K562 (cell line): ENCODE measurements at regions not wholly inside any gene's neighbourhood (a gene's known extent, or its start where the extent isn't known, plus 50 kb on each side); places are given as distances from the start of the nearest gene placed in this dataset.

Experiments
- ATAC-seq: fragments of 200-7000 bp; cut with Tn5 transposase; 3 replicates; pipeline ENCODE4 v1.9.1; 2020; ENCODE audit warnings: moderate library complexity
- BruUV-seq: library from RNA; stranded (reverse); fragments of 400-500 nt; replicated peaks from 2 replicates; lab custom pipeline; 2021; lab: Mats Ljungman, UMichigan
- CTCF ChIA-PET: fragments of 300-600 bp; formaldehyde crosslinking; extraction: SDS; loops from one replicate; lab custom pipeline; 2021; ENCODE audit warnings: low intra/inter-chr PET ratio; lab: Yijun Ruan, JAX
- POLR2A ChIA-PET: fragments of 300-600, 350-650 bp; sonication (Branson Sonifier 250); formaldehyde crosslinking; extraction: SDS; loops from one replicate; lab custom pipeline; 2021; ENCODE audit warnings: antibody characterized with exemption, inconsistent platforms; lab: Yijun Ruan, JAX
- DNase-seq, 4 experiments: peaks; one replicate each; pipeline versions ENCODE4 v3.0.0 to v3.0.0-alpha.2; 2011 to 2018; ENCODE audit warnings: low spot score in 3 of 4, mixed read lengths in 3 of 4; ENCODE audit errors: extremely low read depth in 1 of 4
- FAIRE-seq: peaks from 2 replicates; lab custom pipeline; 2011; peaks lifted over from hg19 to GRCh38; lab: Jason Lieb, UNC
- H2AFZ ChIP-seq: 2 replicates; pipeline ENCODE4 v1.6.0; 2011; ENCODE audit warnings: low read depth, low read length, control low read depth, inconsistent platforms
- H3K27ac ChIP-seq: fragments of 200-600 bp; 3 replicates; pipeline ENCODE4 v1.8.0; 2011; ENCODE audit warnings: low read depth, mild to moderate bottlenecking, control low read depth, inconsistent platforms, low read length, moderate library complexity, mixed read lengths; ENCODE audit errors: extremely low read depth
- H3K27me3 ChIP-seq, 2 experiments: fragments of 300-600 bp in 1 of 2; 2 replicates in 1 of 2; 3 replicates in 1 of 2; pipeline versions ENCODE4 v1.6.0 to v1.8.0; 2011; ENCODE audit warnings: inconsistent platforms in 2 of 2, low read length in 2 of 2, mild to moderate bottlenecking in 1 of 2, mixed read lengths in 1 of 2, moderate library complexity in 1 of 2; ENCODE audit not compliant: control insufficient read depth in 2 of 2, insufficient read depth in 2 of 2
- H3K36me3 ChIP-seq: fragments of 300-600 bp; 3 replicates; pipeline ENCODE4 v1.8.0; 2011; ENCODE audit warnings: mild to moderate bottlenecking, low read length, inconsistent platforms; ENCODE audit not compliant: control insufficient read depth, insufficient read depth
- H3K4me1 ChIP-seq, 2 experiments: fragments of 200-600 bp in 1 of 2; replicated peaks in 1 of 2; 2 replicates in 1 of 2; 3 replicates in 1 of 2; pipeline versions ENCODE4 v1.5.1 to v1.8.0; 2011; ENCODE audit warnings: inconsistent platforms in 2 of 2, low read length in 2 of 2, mild to moderate bottlenecking in 1 of 2, mixed read lengths in 1 of 2, moderate library complexity in 1 of 2; ENCODE audit not compliant: control insufficient read depth in 2 of 2, insufficient read depth in 2 of 2
- H3K4me2 ChIP-seq: 2 replicates; pipeline ENCODE4 v1.6.1; 2011; ENCODE audit warnings: low read length, control low read depth, inconsistent platforms, mixed read lengths; ENCODE audit not compliant: insufficient read depth
- H3K4me3 ChIP-seq: fragments of 200-600 bp; sonication (generic), shearing (Covaris generic); 2 replicates; pipeline ENCODE4 v1.5.1; 2016; ENCODE audit warnings: control low read depth, inconsistent platforms
- H3K79me2 ChIP-seq: fragments of 200-600 bp; 3 replicates; pipeline ENCODE4 v1.8.0; 2011; ENCODE audit warnings: low read length, inconsistent platforms; ENCODE audit not compliant: control insufficient read depth, insufficient read depth
- H3K9ac ChIP-seq, 2 experiments: 2 replicates each; pipeline versions ENCODE4 v1.6.0 to v1.6.1; 2011; ENCODE audit warnings: low read depth in 2 of 2, low read length in 2 of 2, control low read depth in 1 of 2, inconsistent platforms in 1 of 2, mild to moderate bottlenecking in 1 of 2, mixed read lengths in 1 of 2; ENCODE audit not compliant: insufficient read depth in 1 of 2
- H3K9me1 ChIP-seq: one replicate; pipeline ENCODE4 v1.6.0; 2011; ENCODE audit warnings: inconsistent platforms, mild to moderate bottlenecking, low read length, moderate library complexity; ENCODE audit not compliant: control insufficient read depth, insufficient read depth
- H3K9me3 ChIP-seq: replicated peaks from 2 replicates; pipeline ENCODE4 v1.5.1; 2011; ENCODE audit warnings: low read depth, low read length, inconsistent platforms; ENCODE audit not compliant: control insufficient read depth, insufficient read depth
- H4K20me1 ChIP-seq: replicated peaks from 2 replicates; pipeline ENCODE4 v1.6.1; 2011; ENCODE audit warnings: low read length, inconsistent platforms, mixed read lengths; ENCODE audit not compliant: control insufficient read depth, insufficient read depth
- CBX5 ChIP-seq: IDR thresholded peaks from 2 replicates; pipeline ENCODE4 v1.6.1; 2014; ENCODE audit warnings: low read depth, borderline replicate concordance
- CREM ChIP-seq: IDR thresholded peaks from 2 replicates; pipeline ENCODE4 v1.6.1; 2014; ENCODE audit warnings: antibody characterized with exemption, low read depth
- FOXP1 ChIP-seq: sonication (generic); formaldehyde crosslinking; IDR thresholded peaks from 2 replicates; pipeline ENCODE4 v1.8.0; 2022; ENCODE audit warnings: mild to moderate bottlenecking, missing genetic modification reagents
- HCFC1 ChIP-seq: IDR thresholded peaks from 2 replicates; pipeline ENCODE4 v1.6.1; 2012; ENCODE audit warnings: low read depth, low read length, improper control_type of control experiment
- HNRNPL ChIP-seq: fragments of 200-400 bp; formaldehyde crosslinking; IDR thresholded peaks from 2 replicates; pipeline ENCODE4 v1.6.1; 2017; ENCODE audit warnings: low read depth, mild to moderate bottlenecking, low read length
- MEF2D ChIP-seq: conservative IDR thresholded peaks from 2 replicates; pipeline ENCODE4 v1.6.1; 2016; ENCODE audit warnings: low read depth, missing genetic modification characterization, missing compliant biosample characterization
- MIER1 ChIP-seq: fragments of 450-650 bp; IDR thresholded peaks from 2 replicates; pipeline ENCODE4 v1.6.1; 2016; ENCODE audit warnings: antibody characterized with exemption, mild to moderate bottlenecking, low read depth
- MTF1 ChIP-seq: fragments of 250-450 bp; sonication (Bioruptor Pico); IDR thresholded peaks from 2 replicates; pipeline ENCODE4 v1.9.0; 2021; ENCODE audit warnings: moderate library complexity, mild to moderate bottlenecking, inconsistent platforms, borderline replicate concordance
- NELFE ChIP-seq: IDR thresholded peaks from 2 replicates; pipeline ENCODE4 v1.6.1; 2011; ENCODE audit warnings: mild to moderate bottlenecking; ENCODE audit not compliant: insufficient read depth, insufficient read length
- NR4A1 ChIP-seq, 2 experiments: fragments of 250-450 bp in 1 of 2; fragments of 450-650 bp in 1 of 2; sonication (Bioruptor Pico) in 1 of 2; IDR thresholded peaks; 2 replicates each; pipeline versions ENCODE4 v1.4.0 to v1.6.1; 2016 to 2020; ENCODE audit warnings: mild to moderate bottlenecking in 2 of 2, missing compliant biosample characterization in 1 of 2, missing genetic modification characterization in 1 of 2, moderate library complexity in 1 of 2
- PHB ChIP-seq: fragments of 250-450 bp; sonication (Bioruptor Pico); IDR thresholded peaks from 2 replicates; pipeline ENCODE4 v1.5.0; 2021
- ZFP1 ChIP-seq: fragments of 450-650 bp; formaldehyde crosslinking; IDR thresholded peaks from 2 replicates; pipeline ENCODE4 v1.4.0; 2020; ENCODE audit warnings: mild to moderate bottlenecking, mixed read lengths
- ZKSCAN1 ChIP-seq: fragments of 150-350 bp; IDR thresholded peaks from 2 replicates; pipeline ENCODE4 v1.6.1; 2016; ENCODE audit warnings: low read depth, low read length
- ZNF584 ChIP-seq: fragments of 200-800 bp; sonication (Bioruptor generic); IDR thresholded peaks from 2 replicates; pipeline ENCODE4 v1.6.1; 2016; ENCODE audit warnings: low read depth, mild to moderate bottlenecking, missing genetic modification characterization, missing compliant biosample characterization
- WGBS: fragments of 100-300 bp; shearing (Covaris generic); methylation state at CpG from one replicate; pipeline ENCODE4 v1.1.6; 2016; ENCODE audit warnings: low coverage, mixed read lengths; ENCODE audit not compliant: insufficient coverage; ENCODE audit errors: missing lambda C conversion rate; 5-methylcytosine and 5-hydroxymethylcytosine counted together
- in situ Hi-C: fragments of 300-500 bp; cut with MboI; formaldehyde crosslinking; loops from 4 replicates; pipeline ENCODE4 v1.15.0; 2018; ENCODE audit warnings: inconsistent platforms, mixed read lengths
- intact Hi-C: fragments of 100-400 bp; cut with micrococcal nuclease; formaldehyde crosslinking; loops from 2 replicates; pipeline ENCODE4 v1.14.2; 2022
- TF ChIP-seq, protein P1 (sequence below), 2 experiments: IDR thresholded peaks; 2 replicates each; pipeline ENCODE4 v1.6.1; 2012; ENCODE audit warnings: improper control_type of control experiment in 2 of 2, low read depth in 2 of 2, low read length in 2 of 2, borderline replicate concordance in 1 of 2
- TF ChIP-seq, protein P2 (sequence below): sonication (generic); formaldehyde crosslinking; IDR thresholded peaks from 2 replicates; pipeline ENCODE4 v1.8.0; 2022; ENCODE audit warnings: mild to moderate bottlenecking, missing genetic modification reagents
- TF ChIP-seq, protein P3 (sequence below): fragments of 250-450 bp; sonication (Bioruptor Pico); IDR thresholded peaks from 2 replicates; pipeline ENCODE4 v1.8.0; 2022; ENCODE audit warnings: inconsistent platforms
- TF ChIP-seq, protein P4 (sequence below): fragments of 450-650 bp; IDR thresholded peaks from 2 replicates; pipeline ENCODE4 v1.6.1; 2016; ENCODE audit warnings: missing biosample characterization, missing genetic modification characterization

DNA sequence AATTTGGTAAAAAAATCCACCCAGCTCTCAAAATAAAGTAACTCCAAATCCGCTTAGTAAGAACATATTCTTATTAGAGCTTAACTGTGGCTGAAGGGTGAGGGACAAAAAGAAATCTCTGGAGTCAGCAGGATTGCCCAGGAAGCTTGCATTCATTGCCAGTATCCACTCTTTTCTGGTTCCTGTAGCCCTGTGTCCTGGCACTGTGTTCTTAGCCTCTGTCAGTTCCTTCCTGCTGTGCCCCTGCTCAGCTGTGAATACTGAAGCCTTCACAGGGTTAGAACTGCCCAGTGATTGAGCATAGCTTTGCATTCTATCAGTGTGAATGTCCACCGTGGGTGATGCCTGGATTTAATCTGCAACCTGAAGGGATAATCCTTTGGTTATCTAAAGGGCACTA, 266.9 kb upstream of the PELI2 start:
- FAIRE-seq (no peak), ATAC-seq (no peak), DNase-seq (no peak)
- H3K27me3 ChIP-seq: no peaks in the 10 kb centered on the region
- BruUV-seq: no TSS peak
- intact Hi-C loops (no loop called here), in situ Hi-C loops (no loop called here)
- no peaks in the 10 kb centered on the region for H3K9me3 ChIP-seq
- no peaks in the 10 kb centered on the region for H3K79me2 ChIP-seq
- no peaks in the 10 kb centered on the region for H4K20me1 ChIP-seq
- no peak overlapping the region for H2AFZ ChIP-seq
- no peaks in the 10 kb centered on the region for H3K4me1 ChIP-seq
- H3K4me3 ChIP-seq: no peak overlapping the region
- no peak overlapping the region for H3K27ac ChIP-seq
- H3K4me2 ChIP-seq: no peak overlapping the region
- no peak overlapping the region for H3K9ac ChIP-seq
- ChIA-PET CTCF (no interaction called here), POLR2A (no interaction called here)
- H3K36me3 ChIP-seq: no peaks in the 10 kb centered on the region
- no peaks in the 10 kb centered on the region for H3K9me1 ChIP-seq
- 4% methylated on average over 2 of the region's 2 CpGs for WGBS
- TF ChIP-seq, protein P1, sequence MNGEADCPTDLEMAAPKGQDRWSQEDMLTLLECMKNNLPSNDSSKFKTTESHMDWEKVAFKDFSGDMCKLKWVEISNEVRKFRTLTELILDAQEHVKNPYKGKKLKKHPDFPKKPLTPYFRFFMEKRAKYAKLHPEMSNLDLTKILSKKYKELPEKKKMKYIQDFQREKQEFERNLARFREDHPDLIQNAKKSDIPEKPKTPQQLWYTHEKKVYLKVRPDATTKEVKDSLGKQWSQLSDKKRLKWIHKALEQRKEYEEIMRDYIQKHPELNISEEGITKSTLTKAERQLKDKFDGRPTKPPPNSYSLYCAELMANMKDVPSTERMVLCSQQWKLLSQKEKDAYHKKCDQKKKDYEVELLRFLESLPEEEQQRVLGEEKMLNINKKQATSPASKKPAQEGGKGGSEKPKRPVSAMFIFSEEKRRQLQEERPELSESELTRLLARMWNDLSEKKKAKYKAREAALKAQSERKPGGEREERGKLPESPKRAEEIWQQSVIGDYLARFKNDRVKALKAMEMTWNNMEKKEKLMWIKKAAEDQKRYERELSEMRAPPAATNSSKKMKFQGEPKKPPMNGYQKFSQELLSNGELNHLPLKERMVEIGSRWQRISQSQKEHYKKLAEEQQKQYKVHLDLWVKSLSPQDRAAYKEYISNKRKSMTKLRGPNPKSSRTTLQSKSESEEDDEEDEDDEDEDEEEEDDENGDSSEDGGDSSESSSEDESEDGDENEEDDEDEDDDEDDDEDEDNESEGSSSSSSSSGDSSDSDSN (IDR thresholded peaks at IDR 0.05; ENCODE audit: borderline replicate concordance in 1 of 2, low read depth in 2 of 2, low read length in 2 of 2): no peak
- TF ChIP-seq PHB (CRISPR knock-in tag) (no peak), NELFE (no peak), ZNF584 (CRISPR knock-in tag) (no peak), MEF2D (tag) (no peak), CBX5 (no peak), CREM (no peak), NR4A1 (CRISPR knock-in tag; IDR thresholded peaks at IDR 0.05) (no peak), NR4A1 (tag; IDR thresholded peaks at IDR 0.05) (no peak), MTF1 (CRISPR knock-in tag) (no peak), ZKSCAN1 (no peak), HCFC1 (no peak), MIER1 (no peak), ZFP1 (CRISPR knock-in tag) (no peak), HNRNPL (no peak), FOXP1 (CRISPR knock-in tag) (no peak)
- TF ChIP-seq, protein P2, sequence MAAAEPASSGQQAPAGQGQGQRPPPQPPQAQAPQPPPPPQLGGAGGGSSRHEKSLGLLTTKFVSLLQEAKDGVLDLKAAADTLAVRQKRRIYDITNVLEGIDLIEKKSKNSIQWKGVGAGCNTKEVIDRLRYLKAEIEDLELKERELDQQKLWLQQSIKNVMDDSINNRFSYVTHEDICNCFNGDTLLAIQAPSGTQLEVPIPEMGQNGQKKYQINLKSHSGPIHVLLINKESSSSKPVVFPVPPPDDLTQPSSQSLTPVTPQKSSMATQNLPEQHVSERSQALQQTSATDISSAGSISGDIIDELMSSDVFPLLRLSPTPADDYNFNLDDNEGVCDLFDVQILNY (CRISPR knock-in tag): no peak
- TF ChIP-seq, protein P3, sequence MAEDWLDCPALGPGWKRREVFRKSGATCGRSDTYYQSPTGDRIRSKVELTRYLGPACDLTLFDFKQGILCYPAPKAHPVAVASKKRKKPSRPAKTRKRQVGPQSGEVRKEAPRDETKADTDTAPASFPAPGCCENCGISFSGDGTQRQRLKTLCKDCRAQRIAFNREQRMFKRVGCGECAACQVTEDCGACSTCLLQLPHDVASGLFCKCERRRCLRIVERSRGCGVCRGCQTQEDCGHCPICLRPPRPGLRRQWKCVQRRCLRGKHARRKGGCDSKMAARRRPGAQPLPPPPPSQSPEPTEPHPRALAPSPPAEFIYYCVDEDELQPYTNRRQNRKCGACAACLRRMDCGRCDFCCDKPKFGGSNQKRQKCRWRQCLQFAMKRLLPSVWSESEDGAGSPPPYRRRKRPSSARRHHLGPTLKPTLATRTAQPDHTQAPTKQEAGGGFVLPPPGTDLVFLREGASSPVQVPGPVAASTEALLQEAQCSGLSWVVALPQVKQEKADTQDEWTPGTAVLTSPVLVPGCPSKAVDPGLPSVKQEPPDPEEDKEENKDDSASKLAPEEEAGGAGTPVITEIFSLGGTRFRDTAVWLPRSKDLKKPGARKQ: no peak
- TF ChIP-seq, protein P4, sequence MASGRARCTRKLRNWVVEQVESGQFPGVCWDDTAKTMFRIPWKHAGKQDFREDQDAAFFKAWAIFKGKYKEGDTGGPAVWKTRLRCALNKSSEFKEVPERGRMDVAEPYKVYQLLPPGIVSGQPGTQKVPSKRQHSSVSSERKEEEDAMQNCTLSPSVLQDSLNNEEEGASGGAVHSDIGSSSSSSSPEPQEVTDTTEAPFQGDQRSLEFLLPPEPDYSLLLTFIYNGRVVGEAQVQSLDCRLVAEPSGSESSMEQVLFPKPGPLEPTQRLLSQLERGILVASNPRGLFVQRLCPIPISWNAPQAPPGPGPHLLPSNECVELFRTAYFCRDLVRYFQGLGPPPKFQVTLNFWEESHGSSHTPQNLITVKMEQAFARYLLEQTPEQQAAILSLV (tag): no peak
